ENCODE measurements at regions not wholly inside any gene's neighbourhood (a gene's known extent, or its start where the extent isn't known, plus 50 kb on each side); places are given as distances from the start of the nearest gene placed in this dataset.

DNA sequence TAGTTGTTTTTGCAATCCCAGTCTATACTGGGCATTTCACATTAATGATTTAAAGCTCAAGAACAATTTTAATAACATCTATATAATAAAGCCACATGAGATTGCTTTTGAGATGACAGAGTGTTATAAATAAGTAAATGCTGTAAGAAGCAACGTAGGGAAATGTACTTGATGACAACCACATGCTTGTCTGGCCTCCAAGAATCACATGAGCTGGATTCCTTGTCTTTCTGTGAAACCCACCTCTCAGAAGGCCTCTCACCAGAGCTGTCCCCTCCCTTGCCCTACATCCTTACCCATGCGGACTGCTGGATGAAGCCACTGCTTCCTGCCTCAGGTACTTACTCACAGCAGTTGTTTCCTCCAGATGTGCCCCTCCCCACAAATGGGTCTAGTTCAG is 145.1 kb upstream of the CTTNBP2NL start:
- TF ChIP-seq, protein P1, sequence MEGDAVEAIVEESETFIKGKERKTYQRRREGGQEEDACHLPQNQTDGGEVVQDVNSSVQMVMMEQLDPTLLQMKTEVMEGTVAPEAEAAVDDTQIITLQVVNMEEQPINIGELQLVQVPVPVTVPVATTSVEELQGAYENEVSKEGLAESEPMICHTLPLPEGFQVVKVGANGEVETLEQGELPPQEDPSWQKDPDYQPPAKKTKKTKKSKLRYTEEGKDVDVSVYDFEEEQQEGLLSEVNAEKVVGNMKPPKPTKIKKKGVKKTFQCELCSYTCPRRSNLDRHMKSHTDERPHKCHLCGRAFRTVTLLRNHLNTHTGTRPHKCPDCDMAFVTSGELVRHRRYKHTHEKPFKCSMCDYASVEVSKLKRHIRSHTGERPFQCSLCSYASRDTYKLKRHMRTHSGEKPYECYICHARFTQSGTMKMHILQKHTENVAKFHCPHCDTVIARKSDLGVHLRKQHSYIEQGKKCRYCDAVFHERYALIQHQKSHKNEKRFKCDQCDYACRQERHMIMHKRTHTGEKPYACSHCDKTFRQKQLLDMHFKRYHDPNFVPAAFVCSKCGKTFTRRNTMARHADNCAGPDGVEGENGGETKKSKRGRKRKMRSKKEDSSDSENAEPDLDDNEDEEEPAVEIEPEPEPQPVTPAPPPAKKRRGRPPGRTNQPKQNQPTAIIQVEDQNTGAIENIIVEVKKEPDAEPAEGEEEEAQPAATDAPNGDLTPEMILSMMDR (conservative IDR thresholded peaks at IDR 0.05; ENCODE audit: low read depth in 2 of 2) = no peak
- no peak for TF ChIP-seq JUNB (IDR thresholded peaks at IDR 0.05; ENCODE audit: unreplicated experiment)
- TF ChIP-seq, protein P2, sequence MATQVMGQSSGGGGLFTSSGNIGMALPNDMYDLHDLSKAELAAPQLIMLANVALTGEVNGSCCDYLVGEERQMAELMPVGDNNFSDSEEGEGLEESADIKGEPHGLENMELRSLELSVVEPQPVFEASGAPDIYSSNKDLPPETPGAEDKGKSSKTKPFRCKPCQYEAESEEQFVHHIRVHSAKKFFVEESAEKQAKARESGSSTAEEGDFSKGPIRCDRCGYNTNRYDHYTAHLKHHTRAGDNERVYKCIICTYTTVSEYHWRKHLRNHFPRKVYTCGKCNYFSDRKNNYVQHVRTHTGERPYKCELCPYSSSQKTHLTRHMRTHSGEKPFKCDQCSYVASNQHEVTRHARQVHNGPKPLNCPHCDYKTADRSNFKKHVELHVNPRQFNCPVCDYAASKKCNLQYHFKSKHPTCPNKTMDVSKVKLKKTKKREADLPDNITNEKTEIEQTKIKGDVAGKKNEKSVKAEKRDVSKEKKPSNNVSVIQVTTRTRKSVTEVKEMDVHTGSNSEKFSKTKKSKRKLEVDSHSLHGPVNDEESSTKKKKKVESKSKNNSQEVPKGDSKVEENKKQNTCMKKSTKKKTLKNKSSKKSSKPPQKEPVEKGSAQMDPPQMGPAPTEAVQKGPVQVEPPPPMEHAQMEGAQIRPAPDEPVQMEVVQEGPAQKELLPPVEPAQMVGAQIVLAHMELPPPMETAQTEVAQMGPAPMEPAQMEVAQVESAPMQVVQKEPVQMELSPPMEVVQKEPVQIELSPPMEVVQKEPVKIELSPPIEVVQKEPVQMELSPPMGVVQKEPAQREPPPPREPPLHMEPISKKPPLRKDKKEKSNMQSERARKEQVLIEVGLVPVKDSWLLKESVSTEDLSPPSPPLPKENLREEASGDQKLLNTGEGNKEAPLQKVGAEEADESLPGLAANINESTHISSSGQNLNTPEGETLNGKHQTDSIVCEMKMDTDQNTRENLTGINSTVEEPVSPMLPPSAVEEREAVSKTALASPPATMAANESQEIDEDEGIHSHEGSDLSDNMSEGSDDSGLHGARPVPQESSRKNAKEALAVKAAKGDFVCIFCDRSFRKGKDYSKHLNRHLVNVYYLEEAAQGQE (IDR thresholded peaks at IDR 0.05; ENCODE audit: unreplicated experiment) = no peak
